Tibial nerve (tissue), 4 donors: ENCODE measurements at regions not wholly inside any gene's neighbourhood (a gene's known extent, or its start where the extent isn't known, plus 50 kb on each side); places are given as distances from the start of the nearest gene placed in this dataset.

Source experiments
- EP300 ChIP-seq, 2 donors: sonication (generic); formaldehyde crosslinking; IDR thresholded peaks; one replicate each; pipeline ENCODE4 v1.6.1; 2017; ENCODE audit warnings: antibody characterized with exemption in 2 of 2, mild to moderate bottlenecking in 1 of 2
- POLR2A ChIP-seq, 2 donors: fragments of 450-650 bp; IDR thresholded peaks; one replicate each; pipeline ENCODE4 v1.6.1; 2017; ENCODE audit warnings: antibody characterized with exemption in 2 of 2, mild to moderate bottlenecking in 2 of 2, moderate library complexity in 2 of 2
- TF ChIP-seq, protein P1 (sequence below), 5 experiments: fragments of 200-600 bp in 3 of 5; fragments of 450-650 bp in 2 of 5; sonication (generic) in 3 of 5; IDR thresholded peaks; one replicate each; pipeline ENCODE4 v1.5.1; 2016 to 2019; ENCODE audit warnings: antibody characterized with exemption in 5 of 5, mild to moderate bottlenecking in 3 of 5, moderate library complexity in 2 of 5

DNA sequence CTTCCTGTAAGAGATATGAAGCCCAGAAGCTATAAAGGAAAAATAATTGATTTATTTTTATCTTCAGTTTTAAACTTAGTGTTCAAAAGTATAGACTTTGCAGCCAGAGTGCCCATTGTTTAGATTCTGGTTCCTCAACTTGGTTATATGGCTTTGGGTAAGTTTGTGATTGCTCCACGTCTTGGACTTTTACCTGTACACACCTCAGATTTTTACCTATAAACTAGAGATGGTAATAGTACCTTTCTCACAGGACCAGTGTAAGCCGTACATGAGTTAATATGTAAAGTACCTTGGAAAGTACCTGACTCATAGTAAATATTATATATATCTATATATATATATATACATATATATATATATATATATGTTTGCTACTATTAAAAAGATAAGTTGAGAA, 283.8 kb downstream of the RAP2B start:
- TF ChIP-seq, protein P1, sequence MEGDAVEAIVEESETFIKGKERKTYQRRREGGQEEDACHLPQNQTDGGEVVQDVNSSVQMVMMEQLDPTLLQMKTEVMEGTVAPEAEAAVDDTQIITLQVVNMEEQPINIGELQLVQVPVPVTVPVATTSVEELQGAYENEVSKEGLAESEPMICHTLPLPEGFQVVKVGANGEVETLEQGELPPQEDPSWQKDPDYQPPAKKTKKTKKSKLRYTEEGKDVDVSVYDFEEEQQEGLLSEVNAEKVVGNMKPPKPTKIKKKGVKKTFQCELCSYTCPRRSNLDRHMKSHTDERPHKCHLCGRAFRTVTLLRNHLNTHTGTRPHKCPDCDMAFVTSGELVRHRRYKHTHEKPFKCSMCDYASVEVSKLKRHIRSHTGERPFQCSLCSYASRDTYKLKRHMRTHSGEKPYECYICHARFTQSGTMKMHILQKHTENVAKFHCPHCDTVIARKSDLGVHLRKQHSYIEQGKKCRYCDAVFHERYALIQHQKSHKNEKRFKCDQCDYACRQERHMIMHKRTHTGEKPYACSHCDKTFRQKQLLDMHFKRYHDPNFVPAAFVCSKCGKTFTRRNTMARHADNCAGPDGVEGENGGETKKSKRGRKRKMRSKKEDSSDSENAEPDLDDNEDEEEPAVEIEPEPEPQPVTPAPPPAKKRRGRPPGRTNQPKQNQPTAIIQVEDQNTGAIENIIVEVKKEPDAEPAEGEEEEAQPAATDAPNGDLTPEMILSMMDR (IDR thresholded peaks at IDR 0.05) = no peak
- TF ChIP-seq POLR2A (IDR thresholded peaks at IDR 0.05) (no peak), EP300 (IDR thresholded peaks at IDR 0.05) (no peak)
